Kidney epithelial cell (primary cell): ENCODE measurements at regions not wholly inside any gene's neighbourhood (a gene's known extent, or its start where the extent isn't known, plus 50 kb on each side); places are given as distances from the start of the nearest gene placed in this dataset.

Experiments used
- DNase-seq: peaks from one replicate; pipeline ENCODE4 v3.0.0-alpha.2; 2010; ENCODE audit warnings: low read depth
- H3K27me3 ChIP-seq: 2 replicates; pipeline ENCODE4 v1.6.0; 2011; ENCODE audit warnings: low read length; ENCODE audit not compliant: control insufficient read depth, insufficient read depth
- H3K36me3 ChIP-seq: 2 replicates; pipeline ENCODE4 v1.5.1; 2011; ENCODE audit warnings: low read length; ENCODE audit not compliant: control insufficient read depth, insufficient read depth
- H3K4me3 ChIP-seq: 2 replicates; pipeline ENCODE4 v1.5.1; 2011; ENCODE audit warnings: low read depth, mild to moderate bottlenecking, control low read depth, low read length
- CTCF ChIP-seq: IDR thresholded peaks from 2 replicates; pipeline ENCODE4 v1.5.1; 2011; ENCODE audit warnings: mild to moderate bottlenecking, moderate library complexity, low read length, control low read depth, inconsistent platforms; ENCODE audit not compliant: insufficient read depth, poor library complexity, severe bottlenecking

GRCh38 chr5:159543326-159543725, 213.0 kb upstream of the IL12B start:
- no peaks in the 10 kb centered on the region for H3K36me3 ChIP-seq
- DNase-seq, result no peak
- H3K4me3 ChIP-seq, result no peak overlapping the region
- H3K27me3 ChIP-seq, result no peaks in the 10 kb centered on the region
- no peak for TF ChIP-seq CTCF

- DNase-seq, result no peak
- TF ChIP-seq CTCF, result no peak
- H3K4me3 ChIP-seq, result no peak overlapping the region
- H3K36me3 ChIP-seq, result no peaks in the 10 kb centered on the region
- H3K27me3 ChIP-seq, result no peaks in the 10 kb centered on the region
These were observed 214.9 kb upstream of the IL12B start for GRCh38 chr5:159545156-159545555.

GRCh38 chr5:159547466-159548195, 217.3 kb upstream of the IL12B start:
- H3K27me3 ChIP-seq, result no peaks in the 10 kb centered on the region
- no peak for DNase-seq
- H3K36me3 ChIP-seq, result no peaks in the 10 kb centered on the region
- H3K4me3 ChIP-seq, result no peak overlapping the region
- TF ChIP-seq CTCF, result no peak

GRCh38 chr5:159548517-159548916, 218.2 kb upstream of the IL12B start:
- H3K27me3 ChIP-seq, result no peaks in the 10 kb centered on the region
- no peak for TF ChIP-seq CTCF
- H3K36me3 ChIP-seq, result no peaks in the 10 kb centered on the region
- DNase-seq, result no peak
- H3K4me3 ChIP-seq, result no peak overlapping the region

- TF ChIP-seq CTCF, result no peak
- H3K36me3 ChIP-seq, result no peaks in the 10 kb centered on the region
- H3K4me3 ChIP-seq, result no peak overlapping the region
- H3K27me3 ChIP-seq, result no peaks in the 10 kb centered on the region
- no peak for DNase-seq
These were observed 218.8 kb upstream of the IL12B start for GRCh38 chr5:159549046-159549445.

- H3K4me3 ChIP-seq, result no peak overlapping the region
- H3K27me3 ChIP-seq, result no peaks in the 10 kb centered on the region
- DNase-seq, result no peak
- TF ChIP-seq CTCF, result no peak
- H3K36me3 ChIP-seq, result no peaks in the 10 kb centered on the region
These were observed 220.7 kb upstream of the IL12B start for GRCh38 chr5:159550951-159551350.
